B cell (primary cell): ENCODE measurements at regions not wholly inside any gene's neighbourhood (a gene's known extent, or its start where the extent isn't known, plus 50 kb on each side); places are given as distances from the start of the nearest gene placed in this dataset.
A peak's percentile ranks its signal among the peaks of the same experiment; 100 is the strongest.

Experiments
- ATAC-seq: fragments of 200-7000 bp; cut with Tn5 transposase; one replicate; pipeline ENCODE4 v1.10.0; 2021; ENCODE audit warnings: low read depth, mild to moderate bottlenecking, moderate number of reproducible peaks, moderate library complexity
- CTCF ChIA-PET: fragments of 350-600 bp; sonication (Branson Sonifier 250); formaldehyde crosslinking; loops from one replicate; lab custom pipeline; 2021; ENCODE audit warnings: antibody characterized with exemption, inconsistent platforms; lab: Charles Lee
- POLR2A ChIA-PET: fragments of 350-600 bp; sonication (Branson Sonifier 250); formaldehyde crosslinking; loops from one replicate; lab custom pipeline; 2021; ENCODE audit warnings: antibody characterized with exemption; lab: Charles Lee
- DNase-seq: peaks from one replicate; pipeline ENCODE4 v3.0.0; 2013
- H2AFZ ChIP-seq: 2 replicates; pipeline ENCODE4 v1.6.1; 2012; ENCODE audit warnings: mild to moderate bottlenecking, low read depth, low read length; ENCODE audit not compliant: insufficient read depth, poor library complexity, severe bottlenecking
- H3K27ac ChIP-seq, 2 donors: 1 replicate in 1 of 2; 2 replicates in 1 of 2; pipeline ENCODE4 v1.5.1; 2012 to 2013; ENCODE audit warnings: low read length in 2 of 2, mild to moderate bottlenecking in 2 of 2, moderate library complexity in 1 of 2
- H3K27me3 ChIP-seq, 4 experiments: fragments of 200-600 bp in 1 of 4; sonication (generic) in 1 of 4; replicated peaks in 1 of 4; 1 replicate in 2 of 4; 2 replicates in 2 of 4; pipeline versions ENCODE4 v1.6.1 to v1.7.0; 2013 to 2016; ENCODE audit warnings: low read length in 3 of 4, mild to moderate bottlenecking in 2 of 4, mixed read lengths in 1 of 4, moderate library complexity in 1 of 4; ENCODE audit not compliant: insufficient read depth in 4 of 4, control insufficient read depth in 3 of 4; ENCODE audit errors: control extremely low read depth in 1 of 4
- H3K36me3 ChIP-seq, 2 experiments: replicated peaks in 1 of 2; 1 replicate in 1 of 2; 2 replicates in 1 of 2; pipeline versions ENCODE4 v1.6.1 to v1.7.1; 2013; ENCODE audit warnings: low read length in 1 of 2; ENCODE audit not compliant: insufficient read depth in 2 of 2, control insufficient read depth in 1 of 2; ENCODE audit errors: control extremely low read depth in 1 of 2, extremely low read depth in 1 of 2
- H3K4me1 ChIP-seq, 2 donors: fragments of 200-600 bp in 1 of 2; sonication (generic) in 1 of 2; 1 replicate in 1 of 2; 2 replicates in 1 of 2; pipeline versions ENCODE4 v1.5.1 to v1.6.1; 2013 to 2017; ENCODE audit warnings: low read length in 2 of 2; ENCODE audit not compliant: control insufficient read depth in 2 of 2, insufficient read depth in 2 of 2
- H3K4me2 ChIP-seq: replicated peaks from 2 replicates; pipeline ENCODE3; 2012; ENCODE audit warnings: mild to moderate bottlenecking, low read depth, low read length; ENCODE audit not compliant: poor library complexity, severe bottlenecking
- H3K4me3 ChIP-seq, 5 experiments: fragments of 200-600 bp in 1 of 5; sonication (generic) in 1 of 5; 1 replicate in 3 of 5; 2 replicates in 2 of 5; pipeline versions ENCODE4 v1.5.1 to v1.7.0; 2011 to 2016; ENCODE audit warnings: low read length in 4 of 5, mild to moderate bottlenecking in 4 of 5, low read depth in 2 of 5, control low read depth in 1 of 5, moderate library complexity in 1 of 5; ENCODE audit not compliant: insufficient read depth in 1 of 5; ENCODE audit errors: control extremely low read depth in 1 of 5, extremely low read depth in 1 of 5
- H3K79me2 ChIP-seq: fragments of 200-600 bp; sonication (generic); one replicate; pipeline ENCODE4 v1.6.0; 2016; ENCODE audit warnings: low read length; ENCODE audit not compliant: control insufficient read depth, insufficient read depth
- H3K9ac ChIP-seq: fragments of 200-600 bp; sonication (generic); 2 replicates; pipeline ENCODE4 v1.6.1; 2017; ENCODE audit warnings: mild to moderate bottlenecking, low read length, moderate library complexity
- H3K9me3 ChIP-seq, 3 donors: one replicate each; pipeline versions ENCODE4 v1.6.1 to v1.7.1; 2013; ENCODE audit warnings: low read length in 2 of 3; ENCODE audit not compliant: control insufficient read depth in 2 of 3, insufficient read depth in 1 of 3; ENCODE audit errors: control extremely low read depth in 1 of 3
- H4K20me1 ChIP-seq: 2 replicates; pipeline ENCODE4 v1.6.0; 2012; ENCODE audit warnings: mild to moderate bottlenecking, low read length; ENCODE audit not compliant: insufficient read depth, control insufficient read depth, poor library complexity, severe bottlenecking
- H3K27ac Mint-ChIP-seq: one replicate; pipeline ENCODE4 v1.8.0; 2021; ENCODE audit warnings: mixed read lengths
- H3K27me3 Mint-ChIP-seq: one replicate; pipeline ENCODE4 v1.8.0; 2021; ENCODE audit warnings: mixed read lengths
- H3K4me1 Mint-ChIP-seq: one replicate; pipeline ENCODE4 v1.8.0; 2021; ENCODE audit warnings: mixed read lengths
- H3K4me3 Mint-ChIP-seq: one replicate; pipeline ENCODE4 v1.8.0; 2021; ENCODE audit warnings: mixed read lengths
- H3K9me3 Mint-ChIP-seq: one replicate; pipeline ENCODE4 v1.8.0; 2022; ENCODE audit warnings: mixed read lengths; ENCODE audit not compliant: insufficient read depth
- EZH2 ChIP-seq: IDR thresholded peaks from 2 replicates; pipeline ENCODE4 v1.6.1; 2012; ENCODE audit warnings: borderline replicate concordance, low read depth, mild to moderate bottlenecking, moderate library complexity, low read length; ENCODE audit not compliant: insufficient read depth, poor library complexity, severe bottlenecking
- WGBS: methylation state at CpG from one replicate; pipeline ENCODE4 v1.1.5; 2013; ENCODE audit warnings: missing lambda C conversion rate; ENCODE audit not compliant: insufficient coverage; 5-methylcytosine and 5-hydroxymethylcytosine counted together
- intact Hi-C: fragments of 100-400 bp; cut with micrococcal nuclease; formaldehyde crosslinking; loops from one replicate; pipeline ENCODE4 v1.10.0; 2022
- TF ChIP-seq, protein P1 (sequence below): fragments of 200-600 bp; IDR thresholded peaks from one replicate; pipeline ENCODE4 v1.8.0; 2022; ENCODE audit warnings: antibody characterized with exemption, mild to moderate bottlenecking

DNA sequence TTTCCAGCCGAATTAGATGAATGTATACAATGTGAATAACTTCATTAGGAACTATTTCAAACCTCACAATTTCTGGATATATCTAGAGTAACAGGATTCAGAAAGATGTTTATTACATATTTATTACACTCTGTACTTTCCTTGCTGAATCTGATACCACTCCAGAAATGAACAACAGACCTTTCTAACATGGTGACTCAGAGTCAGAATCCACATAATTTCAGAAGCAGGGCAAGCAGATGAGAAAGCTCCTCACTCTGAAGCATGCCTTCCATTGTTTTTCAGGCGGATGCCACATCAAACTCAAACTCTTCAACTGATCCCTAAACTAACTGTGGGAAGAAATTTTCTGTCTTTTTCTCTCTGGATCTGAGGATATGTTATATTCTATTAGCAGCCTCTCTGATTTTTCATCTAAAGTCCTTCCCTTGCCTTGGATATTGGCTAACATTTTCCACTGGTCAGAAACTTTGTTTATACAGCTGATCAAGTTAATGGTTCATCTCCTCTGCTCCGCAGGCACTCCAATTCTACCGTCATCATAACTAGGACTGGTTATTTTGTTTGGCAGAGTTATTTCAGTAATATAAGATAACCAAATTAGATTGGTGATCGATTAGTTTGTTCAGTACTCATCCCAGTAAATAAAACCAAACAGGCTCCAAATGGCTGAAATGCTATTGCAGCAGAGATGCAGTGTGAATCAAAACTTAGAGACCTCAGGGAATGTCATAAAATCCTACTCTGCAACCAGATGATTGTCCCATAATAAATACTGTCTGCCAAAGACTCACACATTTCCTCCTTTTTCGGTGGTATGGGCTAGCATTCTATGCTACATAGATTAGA, 556.0 kb downstream of the EBF1 start:
- Histone ChIP-seq H3K4me2 (no peak overlapping the region), H3K4me3 (no peak overlapping the region), H3K9me3 (no peaks in the 10 kb centered on the region), H3K79me2 (no peaks in the 10 kb centered on the region), H3K4me1 (peaks cover 21 to 23% of the 10 kb centered on the region in 2 donors), H3K36me3 (no peaks in the 10 kb centered on the region), H3K9ac (no peak overlapping the region), H4K20me1 (no peaks in the 10 kb centered on the region), H2AFZ (no peak overlapping the region), H3K27me3 (no peaks in the 10 kb centered on the region), H3K27ac (no peak overlapping the region)
- peaks cover 2% of the 10 kb centered on the region for H3K9me3 Mint-ChIP-seq
- no CpG with 5 or more reads among the region's 6 CpGs for WGBS
- POLR2A ChIA-PET: no interaction called here
- CTCF ChIA-PET: no interaction called here
- no peak for TF ChIP-seq EZH2
- TF ChIP-seq, protein P1, sequence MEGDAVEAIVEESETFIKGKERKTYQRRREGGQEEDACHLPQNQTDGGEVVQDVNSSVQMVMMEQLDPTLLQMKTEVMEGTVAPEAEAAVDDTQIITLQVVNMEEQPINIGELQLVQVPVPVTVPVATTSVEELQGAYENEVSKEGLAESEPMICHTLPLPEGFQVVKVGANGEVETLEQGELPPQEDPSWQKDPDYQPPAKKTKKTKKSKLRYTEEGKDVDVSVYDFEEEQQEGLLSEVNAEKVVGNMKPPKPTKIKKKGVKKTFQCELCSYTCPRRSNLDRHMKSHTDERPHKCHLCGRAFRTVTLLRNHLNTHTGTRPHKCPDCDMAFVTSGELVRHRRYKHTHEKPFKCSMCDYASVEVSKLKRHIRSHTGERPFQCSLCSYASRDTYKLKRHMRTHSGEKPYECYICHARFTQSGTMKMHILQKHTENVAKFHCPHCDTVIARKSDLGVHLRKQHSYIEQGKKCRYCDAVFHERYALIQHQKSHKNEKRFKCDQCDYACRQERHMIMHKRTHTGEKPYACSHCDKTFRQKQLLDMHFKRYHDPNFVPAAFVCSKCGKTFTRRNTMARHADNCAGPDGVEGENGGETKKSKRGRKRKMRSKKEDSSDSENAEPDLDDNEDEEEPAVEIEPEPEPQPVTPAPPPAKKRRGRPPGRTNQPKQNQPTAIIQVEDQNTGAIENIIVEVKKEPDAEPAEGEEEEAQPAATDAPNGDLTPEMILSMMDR: no peak
- ATAC-seq (no peak), DNase-seq (no peak)
- no peak overlapping the region for H3K27ac Mint-ChIP-seq
- H3K27me3 Mint-ChIP-seq: no peaks in the 10 kb centered on the region
- H3K4me3 Mint-ChIP-seq: no peak overlapping the region
- H3K4me1 Mint-ChIP-seq: peaks cover 35% of the 10 kb centered on the region
- intact Hi-C loops: no loop called here

- H3K9ac ChIP-seq: no peak overlapping the region
- Mint-ChIP-seq H3K27ac (no peak overlapping the region), H3K4me3 (no peak overlapping the region), H3K9me3 (no peaks in the 10 kb centered on the region), H3K27me3 (no peaks in the 10 kb centered on the region), H3K4me1 (peaks cover 45% of the 10 kb centered on the region)
- peak overlapping the region; percentile 13 for H3K4me2 ChIP-seq
- ChIA-PET POLR2A (no interaction called here), CTCF (no interaction called here)
- no peaks in the 10 kb centered on the region for H3K79me2 ChIP-seq
- H3K4me3 ChIP-seq: no peak overlapping the region
- H3K27me3 ChIP-seq: no peaks in the 10 kb centered on the region
- H4K20me1 ChIP-seq: no peaks in the 10 kb centered on the region
- H3K27ac ChIP-seq: no peak overlapping the region
- TF ChIP-seq EZH2: no peak
- TF ChIP-seq, protein P1: no peak
- WGBS: no CpG with 5 or more reads among the region's 9 CpGs
- H3K9me3 ChIP-seq: no peaks in the 10 kb centered on the region
- peaks cover 29 to 32% of the 10 kb centered on the region in 2 donors for H3K4me1 ChIP-seq
- ATAC-seq: no peak
- H2AFZ ChIP-seq: peak overlapping the region; percentile 30
- H3K36me3 ChIP-seq: no peaks in the 10 kb centered on the region
- intact Hi-C loops: no loop called here
- no peak for DNase-seq
Measured at GRCh38 chr5:158541536-158542297, 558.0 kb downstream of the EBF1 start.
